GM10266 (cell line): ENCODE measurements at regions not wholly inside any gene's neighbourhood (a gene's known extent, or its start where the extent isn't known, plus 50 kb on each side); places are given as distances from the start of the nearest gene placed in this dataset.
"Not testable (repeated sequence)": the region's sequence is repeated elsewhere in the genome, so short reads cannot be mapped to it uniquely, and the experiment has no call there.

Source experiments
- DNase-seq: peaks from one replicate; pipeline ENCODE4 v3.0.0; 2012; ENCODE audit errors: extremely low spot score
- CTCF ChIP-seq: IDR thresholded peaks from 2 replicates; pipeline ENCODE4 v1.5.1; 2012; ENCODE audit warnings: mild to moderate bottlenecking, low read depth; ENCODE audit not compliant: control insufficient read depth, insufficient read depth; ENCODE audit errors: missing control alignments

DNA sequence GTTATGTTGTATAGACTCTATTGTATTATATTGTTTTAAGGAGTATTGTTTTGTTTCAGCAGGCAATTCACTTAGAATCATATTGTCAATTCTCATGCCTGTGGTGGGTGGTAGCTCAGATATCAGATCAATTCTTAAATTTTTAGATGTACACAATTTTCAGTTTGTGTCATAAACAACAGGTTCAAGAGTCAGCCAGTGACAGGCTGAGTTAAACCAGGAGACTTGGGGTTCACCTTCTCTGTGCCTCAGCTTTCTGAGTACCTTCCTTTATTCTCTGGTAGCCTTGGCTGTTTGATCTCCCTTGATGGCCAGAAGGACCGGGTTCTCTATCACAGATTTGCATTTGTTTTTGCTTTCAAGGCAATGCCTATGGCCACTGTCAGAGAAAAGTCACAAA lies 199.9 kb upstream of the KCNMB2 start:
- TF ChIP-seq CTCF, result no peak

DNA sequence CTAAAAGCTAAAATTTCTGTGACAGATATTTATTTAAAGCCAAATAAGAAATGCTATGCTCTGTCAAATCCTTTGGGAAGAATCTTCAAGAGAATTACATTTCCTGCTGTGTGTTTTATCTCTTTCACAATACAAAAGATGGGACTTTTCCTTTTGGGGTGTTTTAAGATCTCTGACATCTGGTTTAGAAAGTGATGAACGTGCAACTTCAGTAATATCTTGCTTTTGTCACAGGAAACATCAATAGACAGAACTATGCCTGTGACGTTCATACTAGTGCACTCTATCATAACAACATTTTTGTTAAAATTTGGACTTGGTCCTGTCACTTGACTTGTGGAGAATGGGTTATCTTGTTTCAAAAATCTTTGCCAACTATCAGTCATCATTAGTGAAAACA lies 195.7 kb upstream of the KCNMB2 start:
- TF ChIP-seq CTCF, result no peak
- no peak for DNase-seq

More for the DNA sequence above, 199.9 kb upstream of the KCNMB2 start:
- no peak for DNase-seq

- no peak for DNase-seq
- TF ChIP-seq CTCF, result no peak
Measured at GRCh38 chr3:178341636-178342035, 194.6 kb upstream of the KCNMB2 start.

GRCh38 chr3:178342111-178342510 lies 194.1 kb upstream of the KCNMB2 start:
- TF ChIP-seq CTCF, result no peak
- no peak for DNase-seq

GRCh38 chr3:178343433-178344038 lies 192.7 kb upstream of the KCNMB2 start:
- TF ChIP-seq CTCF, result no peak
- DNase-seq, result no peak

- TF ChIP-seq CTCF, result no peak
- no peak for DNase-seq
Measured at GRCh38 chr3:178345944-178346343, 190.3 kb upstream of the KCNMB2 start.

DNA sequence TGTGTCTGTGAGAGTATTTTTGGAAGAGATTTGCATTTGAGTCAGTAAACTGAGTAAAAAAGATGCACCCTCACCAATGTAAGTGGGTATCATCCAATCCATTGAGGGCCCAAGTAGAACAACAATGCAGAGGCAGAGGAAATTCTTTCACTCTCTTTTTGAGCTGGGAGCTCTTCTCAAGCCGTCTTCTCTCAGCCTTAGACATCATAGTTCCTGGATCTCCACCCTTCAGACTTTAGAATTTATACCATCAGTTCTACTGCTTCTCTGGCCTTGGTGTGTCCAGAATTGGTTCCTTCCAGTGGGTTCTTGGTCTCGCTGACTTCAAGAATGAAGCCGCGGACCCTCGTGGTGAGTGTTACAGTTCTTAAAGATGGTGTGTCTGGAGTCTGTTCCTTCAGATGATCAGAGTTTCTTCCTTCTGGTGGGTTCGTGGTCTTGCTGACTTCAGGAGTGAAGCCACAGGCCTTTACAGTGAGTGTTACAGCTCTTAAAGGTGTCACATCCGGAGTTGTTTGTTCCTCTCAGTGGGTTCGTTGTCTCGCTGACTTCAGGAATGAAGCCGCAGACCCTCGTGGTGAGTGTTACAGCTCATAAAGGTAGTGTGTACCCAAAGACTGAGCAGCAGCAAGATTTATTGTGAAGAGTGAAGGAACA lies 187.5 kb upstream of the KCNMB2 start:
- DNase-seq, result not testable (repeated sequence)

GRCh38 chr3:178349218-178349596 lies 187.0 kb upstream of the KCNMB2 start:
- not testable (repeated sequence) for DNase-seq
